ES-I3 (cell line): ENCODE measurements at regions not wholly inside any gene's neighbourhood (a gene's known extent, or its start where the extent isn't known, plus 50 kb on each side); places are given as distances from the start of the nearest gene placed in this dataset.

Experiments
- H3K36me3 ChIP-seq: 2 replicates; pipeline ENCODE4 v1.6.1; 2013; ENCODE audit warnings: mild to moderate bottlenecking, low read length, control low read depth, moderate library complexity; ENCODE audit not compliant: insufficient read depth
- H3K4me1 ChIP-seq: 2 replicates; pipeline ENCODE4 v1.6.1; 2013; ENCODE audit warnings: mild to moderate bottlenecking, control low read depth, low read length; ENCODE audit not compliant: insufficient read depth
- H3K9ac ChIP-seq: 2 replicates; pipeline ENCODE4 v1.6.1; 2013; ENCODE audit warnings: low read depth, mild to moderate bottlenecking, low read length, moderate library complexity
- H3K9me3 ChIP-seq: 2 replicates; pipeline ENCODE4 v1.6.1; 2013; ENCODE audit warnings: mild to moderate bottlenecking, low read length, moderate library complexity; ENCODE audit not compliant: control insufficient read depth, insufficient read depth

DNA sequence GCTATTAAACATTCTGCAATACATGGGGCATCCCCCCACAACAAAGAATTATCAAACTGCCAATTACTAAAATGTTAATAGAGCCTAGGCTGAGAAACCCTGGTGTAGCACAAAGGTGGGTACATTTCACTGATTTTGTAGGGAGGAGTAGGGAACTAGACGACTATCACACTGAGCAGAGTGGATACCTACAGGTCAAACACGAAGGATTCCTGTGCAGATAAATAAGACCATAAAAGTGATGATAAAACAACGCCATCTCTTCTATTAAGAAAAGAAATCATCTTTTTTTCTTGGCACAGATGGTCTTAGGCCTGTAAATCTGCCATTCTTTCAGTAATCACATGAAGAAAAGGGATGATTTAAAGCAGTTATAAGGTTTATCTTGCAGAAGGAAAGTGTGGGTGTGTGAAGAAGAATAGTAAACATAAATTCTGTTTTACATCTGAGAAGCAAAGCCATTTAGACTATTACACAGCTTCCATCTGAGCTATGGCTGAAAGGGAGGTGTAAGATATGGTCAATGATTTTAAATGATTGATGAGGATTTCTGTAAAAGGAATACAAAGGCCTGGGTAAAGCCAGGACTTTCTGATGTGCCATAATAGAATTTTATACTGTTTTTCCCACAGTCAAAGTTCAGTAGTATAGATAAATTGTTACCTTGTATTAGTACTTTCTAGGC is 429.4 kb upstream of the GOT2 start:
- H3K9me3 ChIP-seq, result no peaks in the 10 kb centered on the region
- peaks cover 6% of the 10 kb centered on the region; the same call in 1 of the 2 replicates for H3K4me1 ChIP-seq
- no peak overlapping the region for H3K9ac ChIP-seq
- H3K36me3 ChIP-seq, result no peaks in the 10 kb centered on the region

DNA sequence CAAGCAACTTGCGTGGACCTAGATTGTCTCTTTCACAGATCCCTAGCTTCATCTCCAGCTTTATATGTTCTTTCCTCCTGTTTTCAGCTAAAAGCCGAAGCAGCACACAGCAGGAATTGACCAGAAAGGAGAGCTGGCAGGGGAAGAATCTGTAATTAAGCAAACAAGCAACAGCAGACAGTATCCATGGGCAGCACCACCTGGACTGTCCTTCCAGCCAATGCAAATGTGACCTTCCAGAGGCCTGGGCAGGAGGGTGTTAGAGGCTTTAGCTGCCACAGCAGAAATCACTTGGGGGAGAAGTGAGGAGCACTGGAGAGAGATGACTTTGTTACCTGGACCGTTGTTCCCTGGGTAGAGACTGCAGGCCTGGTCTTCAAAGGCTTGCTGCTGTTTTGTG is 427.6 kb upstream of the GOT2 start:
- Histone ChIP-seq H3K9me3 (no peaks in the 10 kb centered on the region), H3K36me3 (no peaks in the 10 kb centered on the region), H3K9ac (no peak overlapping the region), H3K4me1 (no peaks in the 10 kb centered on the region)

DNA sequence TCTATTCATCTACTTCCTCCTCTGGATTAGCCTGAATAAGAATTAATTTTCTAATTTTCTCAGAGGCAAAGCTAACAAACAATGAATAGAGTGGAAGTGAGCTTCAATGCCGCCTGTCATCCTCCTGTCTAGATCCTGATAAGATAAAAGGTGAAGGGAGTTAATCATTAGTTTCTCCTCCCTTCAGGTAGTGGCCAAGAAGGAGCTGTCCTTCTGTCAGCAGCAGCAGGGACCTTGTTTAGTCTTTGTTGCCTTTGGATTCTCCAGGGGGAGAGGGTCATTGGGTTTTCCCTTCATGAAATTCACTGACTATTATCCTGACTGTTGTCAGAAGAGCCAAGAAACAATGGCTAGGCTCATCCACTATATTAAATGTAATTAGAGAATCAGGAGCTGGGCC is 420.2 kb upstream of the GOT2 start:
- Histone ChIP-seq H3K36me3 (no peaks in the 10 kb centered on the region), H3K9me3 (no peaks in the 10 kb centered on the region), H3K9ac (no peak overlapping the region), H3K4me1 (no peaks in the 10 kb centered on the region)

DNA sequence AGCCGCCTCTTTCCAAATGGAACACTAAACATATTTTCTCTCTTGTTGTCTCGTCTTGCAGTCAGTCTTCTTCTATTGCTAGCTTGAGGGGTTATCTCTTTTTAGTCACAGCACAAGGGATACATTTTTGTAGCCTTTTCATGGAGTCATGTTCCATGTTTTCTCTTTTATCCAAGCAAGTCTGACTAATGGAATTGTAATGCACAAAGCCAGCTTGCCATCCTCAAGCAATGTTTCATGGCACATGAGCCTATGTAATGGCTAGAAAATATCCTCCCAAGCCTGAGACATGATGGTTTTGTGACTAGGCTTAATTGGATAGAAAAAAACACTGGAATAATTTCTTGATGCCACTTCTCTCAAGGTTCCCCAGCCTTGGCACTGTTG is 414.6 kb upstream of the GOT2 start:
- no peaks in the 10 kb centered on the region; the same call in 1 of the 2 replicates for H3K4me1 ChIP-seq
- no peak overlapping the region for H3K9ac ChIP-seq
- H3K36me3 ChIP-seq, result no peaks in the 10 kb centered on the region
- H3K9me3 ChIP-seq, result no peaks in the 10 kb centered on the region

DNA sequence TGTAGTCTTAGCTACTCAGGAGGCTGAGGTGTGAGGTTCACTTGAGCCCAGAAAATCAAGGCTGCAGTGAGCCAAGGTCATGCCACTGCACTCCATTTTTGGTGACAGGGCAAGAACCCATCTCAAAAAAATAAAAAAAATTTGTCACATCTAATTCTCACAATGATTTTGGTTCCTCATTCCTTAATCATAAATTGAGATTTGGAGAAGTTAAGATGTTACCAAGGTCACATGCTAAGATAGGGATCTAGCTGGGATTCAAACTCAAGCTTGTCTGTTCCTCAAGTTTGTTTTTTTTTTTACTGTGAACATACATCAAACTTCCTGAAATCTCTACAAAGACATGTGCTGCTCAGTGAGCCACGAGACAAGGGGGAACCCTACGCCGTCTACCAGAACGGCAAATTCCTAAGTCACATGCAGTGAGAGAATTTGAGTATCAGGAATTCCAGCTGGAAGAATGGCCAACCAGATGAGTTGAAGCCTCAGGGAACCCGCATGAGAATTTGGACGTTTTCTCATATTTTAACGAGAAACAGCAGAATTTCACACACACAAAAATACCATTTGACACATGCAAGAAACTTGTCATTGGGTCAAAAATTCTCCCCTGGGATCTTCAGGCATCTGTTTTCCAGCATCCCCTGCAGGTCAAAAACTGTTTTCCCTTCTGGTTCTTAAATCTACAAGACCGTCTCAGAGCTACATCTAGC is 414.1 kb upstream of the GOT2 start:
- no peaks in the 10 kb centered on the region for H3K36me3 ChIP-seq
- no peaks in the 10 kb centered on the region; the same call in 1 of the 2 replicates for H3K4me1 ChIP-seq
- H3K9ac ChIP-seq, result no peak overlapping the region
- H3K9me3 ChIP-seq, result no peaks in the 10 kb centered on the region

DNA sequence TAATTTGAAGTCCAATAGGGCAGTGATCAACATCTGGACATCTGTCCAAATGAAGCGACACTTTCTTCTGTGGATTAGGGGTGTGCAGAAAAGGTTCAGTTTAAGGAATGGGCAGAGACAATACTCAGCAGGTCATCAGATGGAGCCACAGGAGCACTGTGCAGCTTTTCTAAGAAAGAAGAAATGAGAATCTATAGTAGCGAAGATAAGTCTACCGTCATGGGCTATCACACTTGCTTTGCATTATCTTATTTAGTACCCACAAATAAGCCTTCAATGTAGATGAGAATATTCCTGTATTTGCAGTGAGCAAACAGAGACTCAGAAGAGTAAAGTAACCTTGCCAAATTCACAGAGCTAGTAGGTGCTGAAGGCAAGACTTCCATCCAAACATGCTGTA is 412.0 kb upstream of the GOT2 start:
- Histone ChIP-seq H3K9ac (no peak overlapping the region), H3K36me3 (no peaks in the 10 kb centered on the region), H3K9me3 (no peaks in the 10 kb centered on the region), H3K4me1 (no peaks in the 10 kb centered on the region; the same call in 1 of the 2 replicates)

DNA sequence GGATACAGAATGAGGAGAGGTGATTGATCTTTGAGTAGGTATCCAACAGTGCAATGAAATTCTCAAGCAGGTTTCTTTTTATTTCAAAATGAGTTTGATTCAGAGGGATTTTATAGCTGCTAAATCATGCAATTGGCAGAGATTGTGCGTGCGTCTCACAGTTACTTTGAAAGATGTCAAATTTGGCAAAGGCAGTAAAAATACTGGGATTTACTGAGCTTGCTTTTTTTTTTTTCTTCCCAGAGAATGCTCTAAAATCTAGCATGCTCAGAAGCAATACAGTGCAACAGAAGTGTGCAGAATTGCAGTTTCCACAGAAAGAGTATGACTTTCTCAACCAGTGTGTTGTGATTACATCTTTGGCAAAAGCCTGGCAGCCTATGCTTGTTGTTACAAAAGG is 410.7 kb upstream of the GOT2 start:
- Histone ChIP-seq H3K4me1 (no peaks in the 10 kb centered on the region; the same call in 1 of the 2 replicates), H3K9ac (no peak overlapping the region), H3K36me3 (no peaks in the 10 kb centered on the region), H3K9me3 (no peaks in the 10 kb centered on the region)

DNA sequence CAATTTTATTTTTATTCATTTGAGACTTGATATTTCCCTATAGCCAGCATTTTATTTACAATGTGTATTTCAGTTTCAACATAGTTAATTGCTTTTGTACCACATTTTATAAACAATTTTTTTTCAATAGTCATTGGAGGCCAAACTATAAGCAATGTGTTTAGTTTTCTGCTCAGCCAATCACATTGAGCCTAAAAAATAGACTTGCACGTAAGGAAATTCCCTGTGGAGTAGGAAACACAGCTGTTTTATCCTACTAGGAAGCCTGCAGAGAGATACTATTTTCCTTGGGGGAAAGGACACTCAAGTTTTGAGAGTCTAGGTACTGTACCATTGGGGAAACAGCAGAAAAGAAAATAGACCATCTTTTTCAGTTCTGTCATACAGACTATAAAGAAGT is 410.2 kb upstream of the GOT2 start:
- Histone ChIP-seq H3K9me3 (peaks cover 2% of the 10 kb centered on the region; the same call in 1 of the 2 replicates), H3K9ac (no peak overlapping the region), H3K4me1 (no peaks in the 10 kb centered on the region; the same call in 1 of the 2 replicates), H3K36me3 (no peaks in the 10 kb centered on the region)

DNA sequence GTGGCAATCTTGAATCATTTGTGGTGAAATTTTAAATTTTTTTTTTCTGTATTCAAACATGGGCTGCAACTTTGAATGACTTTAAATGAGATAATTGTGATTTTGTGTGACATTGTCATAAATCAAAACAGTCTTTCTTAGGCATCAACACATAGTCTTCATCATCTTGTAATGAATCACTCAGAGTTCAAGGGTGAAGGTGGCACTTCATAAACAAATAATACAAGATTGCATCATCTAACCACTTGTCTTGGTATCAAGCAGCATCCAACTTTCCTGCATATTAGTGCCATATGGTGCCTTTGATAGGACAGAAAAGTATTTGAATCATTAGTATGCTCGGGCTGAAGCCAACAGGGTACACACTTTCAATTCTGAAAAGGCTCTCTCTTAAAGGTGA is 392.4 kb upstream of the GOT2 start:
- Histone ChIP-seq H3K9ac (no peak overlapping the region), H3K36me3 (no peaks in the 10 kb centered on the region), H3K4me1 (peaks cover 6% of the 10 kb centered on the region; the same call in 1 of the 2 replicates), H3K9me3 (no peaks in the 10 kb centered on the region)

DNA sequence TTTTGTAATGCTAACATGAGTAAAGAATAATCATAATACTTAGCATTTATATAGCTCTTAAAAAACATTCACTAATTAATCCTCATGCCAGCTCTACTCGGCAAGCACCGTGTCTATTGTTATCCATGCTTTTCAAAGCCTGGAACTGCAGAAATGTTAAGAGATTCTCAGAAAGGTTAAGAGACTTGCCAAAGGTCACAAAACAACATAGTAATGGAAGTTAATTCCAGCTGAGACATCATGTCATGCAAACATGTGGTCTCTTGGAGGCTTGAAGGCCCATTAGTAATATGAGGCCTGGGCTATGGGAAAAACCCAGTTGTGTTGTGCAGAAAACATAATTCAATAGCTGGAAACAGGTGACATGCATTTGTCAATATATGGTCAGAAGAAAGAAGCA is 389.9 kb upstream of the GOT2 start:
- H3K4me1 ChIP-seq, result peaks cover 6% of the 10 kb centered on the region; the same call in 1 of the 2 replicates
- H3K9me3 ChIP-seq, result no peaks in the 10 kb centered on the region
- no peaks in the 10 kb centered on the region for H3K36me3 ChIP-seq
- H3K9ac ChIP-seq, result no peak overlapping the region

DNA sequence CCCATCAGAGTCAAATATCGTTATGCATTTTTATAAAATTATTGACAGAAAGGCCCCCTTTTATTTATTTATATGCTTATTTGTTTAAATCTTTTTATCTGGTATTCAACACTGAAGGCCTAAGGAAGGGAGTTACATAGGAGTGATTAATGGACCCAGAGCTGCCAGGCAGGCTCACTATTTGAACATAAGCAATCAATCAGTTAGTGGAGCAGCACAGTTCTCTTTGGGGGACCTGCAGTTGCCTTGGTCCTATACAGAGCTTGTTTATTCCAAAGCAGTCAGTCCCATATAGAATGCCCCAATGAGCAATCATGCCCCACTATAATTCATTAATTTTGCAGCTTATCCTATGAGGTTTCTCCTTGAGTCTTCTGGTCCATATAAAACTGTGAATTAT is 389.4 kb upstream of the GOT2 start:
- Histone ChIP-seq H3K9me3 (no peaks in the 10 kb centered on the region), H3K4me1 (peaks cover 6% of the 10 kb centered on the region; the same call in 1 of the 2 replicates), H3K36me3 (no peaks in the 10 kb centered on the region), H3K9ac (no peak overlapping the region)

DNA sequence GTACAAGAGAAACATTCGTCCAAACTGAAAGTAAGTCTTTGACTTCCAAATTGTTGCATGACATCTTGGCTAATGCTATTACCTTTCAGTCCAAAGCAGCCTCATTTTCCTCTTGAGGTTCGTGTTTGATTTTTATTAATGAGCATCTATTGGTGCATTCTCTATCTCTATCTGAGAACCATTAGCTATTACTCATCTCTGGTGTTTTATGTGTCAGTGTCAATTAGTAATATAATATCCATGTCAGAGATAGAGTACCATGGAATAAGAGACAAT is 388.1 kb upstream of the GOT2 start:
- H3K9ac ChIP-seq, result no peak overlapping the region
- H3K9me3 ChIP-seq, result no peaks in the 10 kb centered on the region
- H3K4me1 ChIP-seq, result peaks cover 6% of the 10 kb centered on the region; the same call in 1 of the 2 replicates
- no peaks in the 10 kb centered on the region for H3K36me3 ChIP-seq

DNA sequence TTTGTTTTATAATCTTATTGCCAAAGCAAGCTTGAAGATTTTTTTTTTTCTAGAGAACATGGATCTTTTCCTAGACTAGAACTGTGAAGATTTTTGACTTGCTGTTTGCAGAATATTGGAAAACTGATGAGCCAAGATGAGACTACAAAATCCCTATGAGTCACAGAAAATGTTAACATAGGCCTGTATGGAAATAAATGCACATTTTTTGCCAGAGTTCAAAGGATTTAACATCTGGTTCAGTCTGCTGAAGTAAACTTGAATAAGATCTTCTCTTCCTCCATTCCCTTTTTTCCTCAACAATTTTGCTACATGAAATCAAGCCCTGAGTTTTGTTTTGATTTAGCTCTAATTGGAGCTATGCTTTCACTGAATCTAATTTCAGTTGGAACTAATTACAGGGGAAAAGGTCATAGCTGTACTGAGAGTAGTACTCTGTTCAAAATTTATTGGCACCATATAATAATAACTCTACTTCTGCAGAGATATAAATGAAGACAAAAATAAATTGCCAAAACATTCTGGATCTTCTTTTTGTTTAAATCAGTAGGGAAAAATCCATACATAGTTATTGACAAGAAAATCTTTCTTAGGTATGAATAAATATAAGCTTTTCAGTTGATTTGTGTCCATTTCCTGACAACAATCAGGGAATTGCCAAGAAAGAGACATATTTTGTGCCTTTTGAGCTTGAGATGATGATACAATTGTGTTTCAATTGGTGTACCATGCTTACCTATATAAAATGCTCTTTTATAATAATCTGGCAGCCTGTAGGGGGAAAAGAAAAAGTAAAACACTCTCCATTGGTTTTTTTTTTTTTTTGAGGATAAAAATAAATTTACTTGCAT is 387.5 kb upstream of the GOT2 start:
- Histone ChIP-seq H3K36me3 (no peaks in the 10 kb centered on the region), H3K4me1 (peaks cover 11% of the 10 kb centered on the region; the same call in 1 of the 2 replicates), H3K9ac (no peak overlapping the region), H3K9me3 (no peaks in the 10 kb centered on the region)

DNA sequence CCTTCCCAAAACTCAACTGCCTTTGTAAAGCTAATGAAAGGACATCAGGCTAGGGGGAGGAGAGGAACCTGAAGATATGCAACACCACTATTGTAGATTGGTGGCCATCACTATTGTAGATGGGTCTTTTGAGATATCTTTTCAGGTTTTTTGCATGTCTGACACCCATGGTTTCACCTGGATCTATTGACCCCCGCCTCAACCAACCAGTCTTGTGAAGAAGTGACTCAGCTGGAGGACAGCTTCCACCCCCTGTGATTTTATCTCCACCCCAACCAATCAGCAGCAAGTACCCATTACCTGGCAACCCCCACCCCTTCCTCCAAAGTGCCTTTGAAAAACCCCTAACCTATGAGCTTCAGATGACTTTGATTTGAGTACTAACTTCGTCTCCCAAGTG is 382.6 kb upstream of the GOT2 start:
- no peaks in the 10 kb centered on the region for H3K36me3 ChIP-seq
- H3K4me1 ChIP-seq, result 0 out of 2 replicates have a peak, but pooled peaks cover 7% of the 10 kb centered on the region
- no peaks in the 10 kb centered on the region for H3K9me3 ChIP-seq
- no peak overlapping the region for H3K9ac ChIP-seq
